ENCODE measurements at regions not wholly inside any gene's neighbourhood (a gene's known extent, or its start where the extent isn't known, plus 50 kb on each side); places are given as distances from the start of the nearest gene placed in this dataset.

DNA sequence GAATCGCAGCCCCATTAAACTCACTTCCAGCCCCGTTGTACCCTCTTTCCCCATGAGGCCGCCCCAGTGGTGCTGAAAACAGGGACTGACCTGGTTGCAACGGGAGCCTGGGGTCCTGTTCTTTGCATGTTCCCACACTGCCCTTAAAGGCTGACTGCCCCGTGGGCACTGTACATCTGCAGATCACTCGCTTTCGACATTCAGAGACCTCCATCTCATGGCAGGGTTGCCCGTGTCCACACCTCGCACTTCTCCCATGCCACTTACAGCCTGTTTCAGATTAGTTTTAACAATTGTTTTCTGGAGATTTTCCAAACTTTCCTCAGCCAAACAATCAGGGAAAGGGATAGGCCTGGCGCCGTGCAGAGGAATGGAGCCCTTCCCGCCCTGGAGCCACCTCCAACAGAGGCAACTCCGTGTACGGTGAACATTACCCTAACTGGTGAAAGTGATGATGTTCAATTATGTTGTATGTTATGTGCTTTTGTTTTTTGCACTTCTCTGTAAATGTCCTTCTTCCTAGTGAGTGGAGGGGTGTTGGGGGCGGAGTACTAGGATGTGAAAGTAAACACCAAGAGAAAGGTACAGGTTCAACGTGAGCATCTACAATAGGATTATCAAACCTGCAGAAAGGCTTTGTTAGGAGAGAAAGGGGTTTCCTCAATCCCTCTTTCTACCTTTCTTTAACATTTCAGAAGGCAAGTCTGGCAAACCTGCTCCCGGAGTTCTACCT, 262.8 kb downstream of the FOXO1 start:
- DNase-seq: no peak

DNA sequence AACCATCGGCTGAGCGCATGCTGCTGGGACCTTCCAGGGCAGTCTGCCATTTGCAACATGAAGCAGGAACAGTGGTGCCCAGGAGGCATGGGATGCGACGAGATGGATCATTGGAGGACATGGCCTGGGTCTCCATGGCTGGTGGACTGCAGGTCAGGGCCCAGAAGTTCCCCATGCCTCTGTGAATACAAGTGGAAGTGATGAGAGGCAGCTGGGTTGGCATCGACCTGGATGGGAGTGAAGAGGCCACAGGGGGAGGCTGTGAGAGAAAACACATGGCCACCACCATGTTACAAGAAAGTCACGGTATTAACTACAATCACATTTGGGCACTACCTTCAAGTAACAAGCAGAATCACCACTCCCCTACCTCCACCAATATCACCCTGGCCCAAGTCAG, 262.0 kb downstream of the FOXO1 start:
- no peak for DNase-seq

DNA sequence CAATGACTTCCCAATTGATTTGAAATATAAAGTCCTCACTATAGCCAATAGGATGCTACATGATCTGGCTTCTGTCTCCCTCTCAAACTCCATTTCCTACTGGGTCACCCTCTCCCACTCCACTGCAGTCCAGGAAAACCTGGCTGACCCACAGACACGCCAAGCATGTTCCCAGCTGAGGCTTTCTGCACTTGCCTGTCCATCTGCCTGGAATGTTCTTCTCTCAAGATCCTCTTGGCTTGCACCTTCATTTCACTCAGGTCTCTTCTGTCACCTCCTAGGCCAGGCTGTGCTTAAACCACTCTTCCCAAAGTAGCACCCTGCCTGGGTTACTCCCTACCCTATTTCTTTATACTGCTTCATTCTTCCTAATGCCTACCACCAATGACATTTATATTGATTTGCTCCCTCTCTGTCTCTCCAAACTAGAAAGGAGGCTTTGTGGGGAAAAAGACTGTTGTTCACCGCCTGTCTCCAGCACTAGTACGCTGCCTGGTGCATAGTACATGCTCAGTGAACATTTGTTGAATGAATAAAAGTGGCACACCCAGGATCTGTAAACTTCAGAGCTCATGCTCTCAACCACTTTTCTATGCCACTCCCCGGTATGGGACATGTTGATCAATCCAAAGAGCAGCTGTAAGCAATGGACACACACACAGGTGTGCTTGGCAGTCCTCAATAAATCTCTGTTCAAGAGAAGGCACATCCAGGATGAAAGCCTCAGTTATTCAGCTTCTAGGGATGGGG, 261.3 kb downstream of the FOXO1 start:
- DNase-seq: no peak

GRCh38 chr13:40406405-40407120, 259.9 kb downstream of the FOXO1 start:
- DNase-seq: no peak

DNA sequence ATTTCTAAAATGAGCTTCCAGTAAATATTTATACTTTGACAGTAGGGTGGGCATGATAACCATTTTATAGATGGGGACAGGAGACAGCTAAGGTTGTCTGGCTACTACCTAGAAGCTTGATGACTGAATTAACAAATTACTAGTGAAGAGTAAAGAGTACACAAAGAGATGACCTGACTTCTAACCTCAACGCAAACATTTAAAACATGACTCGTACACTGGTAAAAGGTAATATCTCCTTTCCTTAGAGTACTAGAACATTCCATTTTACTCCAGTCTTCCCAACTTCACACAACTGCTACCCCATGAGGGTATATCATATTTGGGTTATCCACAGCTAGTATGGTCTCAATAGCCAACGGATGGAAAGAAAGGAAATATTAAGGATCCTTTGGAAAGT, 258.9 kb downstream of the FOXO1 start:
- no peak for DNase-seq

DNA sequence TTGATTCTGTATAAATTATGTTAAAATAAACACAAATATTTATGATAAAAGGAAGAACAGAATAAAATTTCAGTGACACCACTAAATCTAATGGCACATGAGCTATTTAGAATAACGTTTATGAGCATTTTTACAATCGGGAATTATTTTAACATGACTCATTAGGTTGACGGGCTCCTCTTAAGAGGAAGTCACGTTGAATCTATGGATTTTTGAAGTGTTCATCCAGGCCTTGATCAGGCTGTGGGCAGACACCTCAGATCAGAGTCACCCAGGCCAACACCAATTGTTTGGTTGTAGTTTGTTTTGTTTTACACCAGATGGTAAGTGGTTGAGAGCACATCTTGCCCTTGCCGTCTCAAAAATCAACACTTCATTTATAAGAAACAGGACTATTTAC, 257.8 kb downstream of the FOXO1 start:
- DNase-seq: no peak

GRCh38 chr13:40409278-40409677, 257.2 kb downstream of the FOXO1 start:
- DNase-seq: no peak

DNA sequence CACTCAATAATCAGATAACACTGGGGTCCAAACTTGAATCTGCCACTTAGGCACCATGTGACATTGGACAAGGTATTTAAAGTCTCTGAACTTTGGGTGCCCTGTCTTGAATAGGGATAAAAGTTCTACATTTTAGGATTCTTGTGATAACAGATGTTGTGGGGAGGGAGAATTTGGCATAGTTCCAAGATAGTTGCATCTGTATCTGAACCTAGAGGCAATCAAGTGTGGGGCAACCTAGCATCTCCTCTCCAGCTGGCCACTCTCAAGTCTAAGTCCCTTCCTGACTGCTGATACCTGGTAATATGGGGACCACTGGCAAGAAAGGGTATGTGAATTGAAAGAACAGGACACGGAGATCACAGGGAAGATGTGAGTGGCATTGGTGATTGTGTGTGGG, 256.1 kb downstream of the FOXO1 start:
- no peak for DNase-seq

DNA sequence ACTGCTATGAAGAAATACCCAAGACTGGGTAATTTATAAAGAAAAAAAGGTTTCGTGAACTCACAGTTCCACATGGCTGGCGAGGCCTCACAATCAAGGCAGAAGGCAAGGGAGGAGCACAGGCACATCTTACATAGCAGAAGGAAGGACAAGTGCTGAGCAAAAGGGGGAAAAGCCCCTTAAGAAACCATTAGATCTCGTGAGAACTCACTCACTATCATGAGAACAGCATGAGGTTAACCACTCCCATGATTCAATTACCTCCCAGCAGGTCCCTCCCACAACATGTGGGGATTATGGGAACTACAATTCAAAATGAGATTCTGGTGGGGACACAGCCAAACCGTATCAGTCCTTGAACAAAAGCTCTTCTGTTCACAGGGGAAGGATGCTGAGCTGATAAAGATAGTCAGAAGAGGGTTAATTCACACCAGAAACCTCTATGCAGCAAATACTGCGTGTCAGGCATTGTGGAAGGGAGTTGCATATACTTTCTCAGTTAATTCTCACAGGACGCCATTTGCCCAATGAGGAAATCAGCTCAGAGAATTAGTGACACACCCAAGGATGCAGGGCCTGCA, 246.2 kb downstream of the FOXO1 start:
- no peak for DNase-seq

DNA sequence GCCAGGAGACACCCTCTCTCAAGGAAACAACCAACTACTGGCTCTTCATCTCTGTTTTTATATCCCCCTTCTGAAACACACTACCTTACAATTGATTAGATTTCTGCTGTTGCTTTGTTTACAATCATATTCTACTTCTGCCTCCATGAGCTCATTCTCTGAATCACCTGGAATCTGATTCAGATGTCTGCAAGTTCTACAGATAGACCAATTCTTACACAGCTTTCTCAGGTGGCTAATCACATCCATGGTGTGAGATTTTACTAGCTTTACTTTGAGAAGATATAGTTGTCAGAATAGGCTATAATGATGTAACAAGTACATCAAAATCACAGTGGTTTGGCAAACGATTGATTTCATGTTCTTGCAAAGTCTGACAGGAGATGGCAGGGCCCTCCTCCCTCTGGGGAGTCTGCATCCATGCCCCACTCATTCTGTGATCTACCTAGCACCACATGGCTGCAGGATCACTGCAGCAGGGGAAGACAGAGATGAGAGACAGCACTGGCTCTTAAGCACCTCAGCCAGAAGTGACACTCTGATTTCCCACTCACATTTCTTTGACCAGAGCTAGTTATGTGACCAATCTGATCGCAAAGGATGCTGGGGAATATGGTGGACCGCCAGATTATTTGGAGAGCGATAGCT, 243.7 kb downstream of the FOXO1 start:
- no peak for DNase-seq

GRCh38 chr13:40428354-40428753, 238.1 kb downstream of the FOXO1 start:
- DNase-seq: no peak

GRCh38 chr13:40429706-40430545, 236.5 kb downstream of the FOXO1 start:
- no peak for DNase-seq

DNA sequence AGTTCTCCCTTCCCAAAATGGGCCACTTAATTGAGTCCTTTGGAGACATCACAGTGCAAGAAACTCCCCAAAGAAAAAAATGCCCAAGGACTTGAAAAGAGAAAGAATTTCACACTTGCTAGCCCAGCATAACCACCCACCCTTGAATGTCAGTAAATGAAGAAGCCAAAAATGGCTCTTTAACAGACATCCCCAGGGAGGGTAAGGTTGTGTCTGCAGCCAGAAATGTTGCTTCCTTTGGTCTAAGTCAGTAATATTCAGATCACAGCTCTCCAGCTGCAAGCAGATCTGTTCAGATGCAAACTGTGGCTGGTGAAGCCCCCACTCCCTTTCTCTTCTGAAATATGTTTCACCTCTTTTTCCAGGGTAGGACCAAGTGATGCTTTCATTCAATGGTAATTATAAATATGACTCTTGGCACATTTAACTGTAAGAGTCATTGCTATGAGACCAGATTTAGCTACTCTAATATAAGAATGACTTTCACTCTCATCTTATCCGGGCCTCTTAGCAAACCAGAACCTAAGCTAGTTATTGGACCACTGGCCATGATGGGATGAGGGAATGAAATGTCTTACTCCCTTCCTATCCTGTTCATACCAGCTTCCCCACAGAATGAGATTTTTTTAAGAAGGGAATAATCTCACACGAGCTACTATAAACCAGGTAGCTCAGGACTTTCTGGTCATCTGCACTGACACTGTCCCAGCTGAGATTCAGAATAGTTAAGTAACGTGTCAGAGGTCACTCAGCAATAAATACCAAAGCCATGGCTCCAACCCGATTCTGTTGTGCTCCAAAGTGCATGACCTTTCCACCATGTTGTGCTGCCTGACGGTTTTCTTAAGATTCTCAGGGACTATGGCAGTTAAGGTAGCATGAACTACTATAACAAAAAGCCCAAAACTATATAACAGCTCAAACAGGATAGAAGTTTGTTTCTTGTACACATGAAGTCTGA, 234.1 kb downstream of the FOXO1 start:
- DNase-seq: no peak

- no peak for DNase-seq
These were observed 233.4 kb downstream of the FOXO1 start for GRCh38 chr13:40433001-40433400.

DNA sequence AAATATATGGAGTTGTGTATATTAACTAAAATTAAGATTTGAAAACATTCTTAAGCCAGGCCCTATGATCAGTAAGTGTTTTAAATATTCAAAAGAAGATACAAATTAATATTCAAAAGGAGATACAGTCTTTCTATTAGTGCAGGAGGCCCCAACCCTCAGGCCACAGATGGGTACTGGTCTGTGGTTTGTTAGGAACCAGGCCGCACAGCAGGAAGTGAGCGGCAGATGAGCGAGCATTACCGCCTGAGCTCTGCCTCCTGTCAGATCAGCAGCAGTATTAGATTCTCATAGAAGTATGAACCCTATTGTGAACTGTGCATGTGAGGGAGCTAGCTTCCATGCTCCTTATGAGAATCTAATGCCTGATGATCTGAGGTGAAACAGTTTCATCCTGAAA, 232.9 kb downstream of the FOXO1 start:
- DNase-seq: peak; percentile 21 to 28

DNA sequence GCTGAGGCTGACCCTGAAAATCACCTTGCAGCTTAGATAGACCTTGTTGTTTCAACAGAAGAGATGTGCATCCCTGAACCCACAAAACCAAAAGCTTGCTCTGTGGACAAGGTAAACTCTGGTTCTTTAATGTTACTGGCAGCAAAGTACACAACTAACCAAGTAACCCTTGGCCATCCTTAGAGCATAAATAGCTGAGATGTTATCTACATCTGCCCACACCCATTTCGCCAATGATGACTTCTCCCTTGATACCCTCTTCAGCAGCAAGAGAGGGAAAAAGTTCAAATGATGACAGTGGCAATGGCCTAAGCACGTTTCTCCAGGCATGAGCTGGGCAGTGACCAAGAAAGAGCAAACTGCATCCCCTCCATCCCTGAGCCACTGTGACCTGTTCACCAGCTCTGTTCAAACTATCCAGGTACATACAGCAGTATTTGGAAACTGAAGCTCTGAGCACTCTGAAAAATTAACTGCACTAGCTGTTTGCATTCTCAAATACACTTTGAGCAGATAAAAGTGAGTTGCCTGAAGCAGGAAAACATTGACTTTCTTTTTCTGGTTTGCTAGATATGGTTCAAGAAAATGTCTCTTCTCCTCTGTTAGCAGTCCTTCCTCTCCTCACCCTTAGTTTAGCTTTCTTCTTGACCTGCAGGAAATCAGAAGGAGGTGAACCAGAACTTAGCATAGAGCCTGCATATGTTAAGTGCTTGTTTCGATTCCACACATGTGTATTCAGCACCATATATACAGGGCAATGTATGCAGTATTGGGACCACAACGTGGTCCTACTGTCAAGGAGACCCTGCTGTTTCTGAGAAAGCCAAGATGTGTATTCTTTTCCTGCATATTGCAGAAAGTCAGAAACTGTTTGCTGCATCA, 231.7 kb downstream of the FOXO1 start:
- DNase-seq: no peak

- no peak for DNase-seq
These were observed 228.3 kb downstream of the FOXO1 start for GRCh38 chr13:40438022-40438680.

DNA sequence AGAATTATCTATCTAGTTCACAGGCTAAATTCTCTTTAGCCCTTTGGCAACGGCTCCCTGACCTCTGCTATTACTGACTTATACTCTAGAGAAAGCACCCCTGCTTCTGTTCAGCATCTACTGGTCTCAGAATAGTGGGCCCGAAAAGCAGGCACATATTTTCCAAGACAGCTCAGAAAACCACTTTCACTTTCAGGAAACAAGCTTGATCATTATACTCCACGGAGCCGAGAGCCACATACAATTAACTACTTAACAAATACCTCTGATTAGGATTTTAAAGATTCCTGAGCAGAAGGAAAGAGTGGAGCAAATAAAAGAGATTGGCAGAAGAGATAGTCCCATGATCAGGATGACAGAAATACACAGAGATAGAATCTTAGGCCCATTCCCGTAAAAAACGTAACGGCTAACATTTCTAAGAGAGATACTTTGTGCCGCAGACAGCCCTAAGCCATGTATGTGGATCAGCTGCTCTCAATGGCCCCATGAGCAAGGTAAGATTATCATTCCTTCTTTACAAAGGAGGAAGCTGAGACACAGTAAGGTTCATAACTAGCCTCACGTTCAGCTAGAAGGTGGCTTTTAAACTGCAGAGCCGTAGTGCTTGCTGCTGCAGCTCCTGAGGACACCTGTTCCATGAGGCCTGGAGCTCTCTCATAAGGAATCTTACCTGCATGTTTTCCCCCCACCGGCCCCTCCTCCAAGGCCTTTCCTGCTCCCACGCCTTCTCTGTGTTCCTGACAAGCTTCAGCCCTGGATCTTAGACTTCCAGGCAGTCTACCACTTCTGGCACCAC, 227.2 kb downstream of the FOXO1 start:
- peak; percentile 36 to 38 for DNase-seq
